ENCODE measurements at regions not wholly inside any gene's neighbourhood (a gene's known extent, or its start where the extent isn't known, plus 50 kb on each side); places are given as distances from the start of the nearest gene placed in this dataset.
A peak's percentile ranks its signal among the peaks of the same experiment; 100 is the strongest.

DNA sequence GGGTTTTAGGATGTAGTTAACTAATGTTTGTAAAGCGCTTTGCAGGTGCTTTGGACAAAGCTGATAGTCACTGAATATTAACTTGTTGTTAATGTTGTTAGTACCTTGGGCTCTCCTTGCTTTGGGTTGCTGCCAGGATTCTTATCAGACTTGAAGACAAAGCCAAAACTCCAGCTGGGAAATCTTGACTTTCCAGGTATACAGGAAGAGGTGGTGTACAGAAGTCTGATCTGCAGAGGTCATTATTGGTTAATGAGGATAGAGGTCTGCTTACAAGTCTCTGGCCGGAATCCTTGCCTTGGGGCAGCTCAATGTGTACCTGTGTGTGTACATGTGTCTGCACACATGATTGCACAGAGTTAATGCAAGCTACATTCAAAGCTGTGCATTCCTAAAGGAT lies 96.0 kb upstream of the POU3F1 start:
- Histone ChIP-seq H3K4ac (ENCODE audit: low read depth in 1 of 2, low read length in 2 of 2) (no peak overlapping the region), H3K27me3 (ENCODE audit: control insufficient read depth in 1 of 2, insufficient read depth in 1 of 2, low read length in 2 of 2) (peaks cover 23 to 46% of the 10 kb centered on the region in 2 experiments), H2BK5ac (ENCODE audit: low read depth, low read length, poor library complexity, severe bottlenecking) (no peak overlapping the region), H3K4me3 (ENCODE audit: insufficient read depth in 1 of 2, low read depth in 1 of 2, low read length in 2 of 2) (no peak overlapping the region), H4K91ac (ENCODE audit: low read length) (no peak overlapping the region), H3K4me2 (ENCODE audit: low read length, poor library complexity, severe bottlenecking) (no peak overlapping the region), H3K79me1 (replicated peaks; ENCODE audit: low read length, poor library complexity, severe bottlenecking) (no peaks in the 10 kb centered on the region), H4K8ac (ENCODE audit: low read length) (no peak overlapping the region), H3K27ac (ENCODE audit: low read length, poor library complexity, severe bottlenecking) (no peak overlapping the region), H3K14ac (ENCODE audit: low read length in 2 of 2) (no peak overlapping the region), H3K36me3 (ENCODE audit: control insufficient read depth in 1 of 2, insufficient read depth in 2 of 2, low read depth in 1 of 2, low read length in 2 of 2) (no peaks in the 10 kb centered on the region), H2BK15ac (ENCODE audit: low read depth, poor library complexity, severe bottlenecking) (no peak overlapping the region), H2AK5ac (ENCODE audit: low read length, severe bottlenecking) (no peak overlapping the region), H2BK120ac (ENCODE audit: low read depth, low read length) (no peak overlapping the region), H3K18ac (ENCODE audit: low read depth in 1 of 2, low read length in 2 of 2) (no peak overlapping the region), H2AFZ (ENCODE audit: low read depth, low read length) (no peak overlapping the region), H3K4me1 (ENCODE audit: control insufficient read depth, insufficient read depth, low read depth, low read length) (peaks cover 24% of the 10 kb centered on the region), H3K9me3 (ENCODE audit: control insufficient read depth, low read length) (no peaks in the 10 kb centered on the region), H2BK12ac (ENCODE audit: low read length in 2 of 2) (no peak overlapping the region), H3K23ac (ENCODE audit: low read length in 2 of 2) (no peak overlapping the region), H3K9ac (ENCODE audit: low read length) (no peak overlapping the region)
- 66% methylated on average over 2 of the region's 2 CpGs for WGBS
- DNase-seq, result no peak

DNA sequence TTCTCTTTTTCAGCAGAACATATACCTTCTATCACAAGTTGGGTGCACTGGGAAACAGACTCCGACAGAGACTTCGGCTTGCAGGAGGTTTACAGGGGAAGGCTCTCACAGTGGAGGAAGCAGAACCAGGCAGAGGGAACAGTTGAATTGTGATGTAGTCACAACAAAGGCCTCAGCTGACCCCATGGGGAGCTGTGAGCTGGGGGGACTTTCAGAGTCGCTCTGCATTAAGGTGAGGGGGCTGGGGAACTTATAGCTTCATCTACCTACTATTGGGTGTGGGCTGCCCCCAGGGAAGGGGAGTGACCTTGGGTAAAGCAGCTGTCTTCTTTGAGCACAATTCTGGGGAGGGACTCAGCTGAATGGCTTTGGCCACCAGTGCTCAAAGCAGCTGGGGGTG lies 94.9 kb upstream of the POU3F1 start:
- Histone ChIP-seq H2BK5ac (ENCODE audit: low read depth, low read length, poor library complexity, severe bottlenecking) (no peak overlapping the region), H2BK120ac (ENCODE audit: low read depth, low read length) (no peak overlapping the region), H3K9me3 (ENCODE audit: control insufficient read depth, low read length) (no peaks in the 10 kb centered on the region), H2BK12ac (ENCODE audit: low read length in 2 of 2) (no peak overlapping the region), H4K91ac (ENCODE audit: low read length) (no peak overlapping the region), H3K14ac (ENCODE audit: low read length in 2 of 2) (no peak overlapping the region), H3K18ac (ENCODE audit: low read depth in 1 of 2, low read length in 2 of 2) (no peak overlapping the region), H3K4ac (ENCODE audit: low read depth in 1 of 2, low read length in 2 of 2) (no peak overlapping the region), H3K23ac (ENCODE audit: low read length in 2 of 2) (no peak overlapping the region), H3K4me1 (ENCODE audit: control insufficient read depth, insufficient read depth, low read depth, low read length) (peaks cover 29% of the 10 kb centered on the region), H2BK15ac (ENCODE audit: low read depth, poor library complexity, severe bottlenecking) (no peak overlapping the region), H2AK5ac (ENCODE audit: low read length, severe bottlenecking) (no peak overlapping the region), H2AFZ (ENCODE audit: low read depth, low read length) (no peak overlapping the region), H3K27ac (ENCODE audit: low read length, poor library complexity, severe bottlenecking) (no peak overlapping the region), H3K36me3 (ENCODE audit: control insufficient read depth in 1 of 2, insufficient read depth in 2 of 2, low read depth in 1 of 2, low read length in 2 of 2) (no peaks in the 10 kb centered on the region), H3K4me3 (ENCODE audit: insufficient read depth in 1 of 2, low read depth in 1 of 2, low read length in 2 of 2) (no peak overlapping the region), H3K79me1 (replicated peaks; ENCODE audit: low read length, poor library complexity, severe bottlenecking) (no peaks in the 10 kb centered on the region), H3K4me2 (ENCODE audit: low read length, poor library complexity, severe bottlenecking) (no peak overlapping the region), H3K27me3 (ENCODE audit: control insufficient read depth in 1 of 2, insufficient read depth in 1 of 2, low read length in 2 of 2) (peaks cover 26 to 57% of the 10 kb centered on the region in 2 experiments), H4K8ac (ENCODE audit: low read length) (no peak overlapping the region), H3K9ac (ENCODE audit: low read length) (no peak overlapping the region)
- 42% methylated on average over 3 of the region's 3 CpGs for WGBS
- DNase-seq, result no peak

DNA sequence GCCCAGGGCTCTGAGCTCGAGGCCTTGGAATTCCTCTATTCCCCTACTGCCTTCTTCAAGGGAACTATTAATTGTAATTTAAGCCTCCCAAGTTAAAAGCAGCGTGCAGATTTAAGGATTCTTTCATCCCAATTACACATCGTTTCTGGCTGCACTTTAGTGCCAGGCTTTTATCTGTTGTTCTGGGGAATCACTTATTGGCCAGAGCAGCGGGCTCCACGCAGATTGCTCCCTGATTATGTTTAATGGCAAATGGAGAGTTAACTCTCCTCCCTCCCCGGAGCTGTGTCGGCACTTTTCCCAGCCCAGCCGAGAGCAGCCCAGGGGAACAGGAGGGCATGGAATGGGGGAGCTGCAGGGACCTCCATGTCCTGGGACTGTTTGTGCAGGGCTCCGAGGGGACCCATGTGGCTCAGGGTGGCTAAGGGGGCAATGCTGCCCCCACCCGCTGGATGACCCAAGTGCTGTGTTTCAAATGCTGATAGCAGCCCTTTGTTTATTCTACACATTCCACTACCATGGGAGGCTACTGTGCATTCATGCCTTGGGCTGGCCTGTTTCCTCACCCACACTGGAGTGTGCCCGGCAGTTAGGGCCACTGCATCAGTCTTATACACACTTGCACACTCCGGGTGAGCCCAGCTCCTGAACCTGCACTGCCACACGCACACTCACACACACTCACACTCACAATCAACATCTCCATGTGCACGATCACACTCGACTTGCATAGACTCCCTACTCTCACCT lies 93.3 kb upstream of the POU3F1 start:
- Histone ChIP-seq H3K4ac (ENCODE audit: low read depth in 1 of 2, low read length in 2 of 2) (no peak overlapping the region), H3K27ac (ENCODE audit: low read length, poor library complexity, severe bottlenecking) (no peak overlapping the region), H2AFZ (ENCODE audit: low read depth, low read length) (no peak overlapping the region), H3K23ac (ENCODE audit: low read length in 2 of 2) (no peak overlapping the region), H2AK5ac (ENCODE audit: low read length, severe bottlenecking) (no peak overlapping the region), H2BK5ac (ENCODE audit: low read depth, low read length, poor library complexity, severe bottlenecking) (no peak overlapping the region), H3K36me3 (ENCODE audit: control insufficient read depth in 1 of 2, insufficient read depth in 2 of 2, low read depth in 1 of 2, low read length in 2 of 2) (no peaks in the 10 kb centered on the region), H4K91ac (ENCODE audit: low read length) (no peak overlapping the region), H3K9me3 (ENCODE audit: control insufficient read depth, low read length) (no peaks in the 10 kb centered on the region), H3K14ac (ENCODE audit: low read length in 2 of 2) (no peak overlapping the region), H3K4me1 (ENCODE audit: control insufficient read depth, insufficient read depth, low read depth, low read length) (peaks cover 32% of the 10 kb centered on the region), H3K79me1 (replicated peaks; ENCODE audit: low read length, poor library complexity, severe bottlenecking) (no peaks in the 10 kb centered on the region), H2BK120ac (ENCODE audit: low read depth, low read length) (no peak overlapping the region), H3K9ac (ENCODE audit: low read length) (no peak overlapping the region), H3K4me2 (ENCODE audit: low read length, poor library complexity, severe bottlenecking) (no peak overlapping the region), H2BK15ac (ENCODE audit: low read depth, poor library complexity, severe bottlenecking) (no peak overlapping the region), H3K27me3 (ENCODE audit: control insufficient read depth in 1 of 2, insufficient read depth in 1 of 2, low read length in 2 of 2) (peaks cover 35 to 73% of the 10 kb centered on the region in 2 experiments), H3K4me3 (ENCODE audit: insufficient read depth in 1 of 2, low read depth in 1 of 2, low read length in 2 of 2) (no peak overlapping the region), H4K8ac (ENCODE audit: low read length) (no peak overlapping the region), H3K18ac (ENCODE audit: low read depth in 1 of 2, low read length in 2 of 2) (no peak overlapping the region), H2BK12ac (ENCODE audit: low read length in 2 of 2) (no peak overlapping the region)
- 43% methylated on average over 15 of the region's 15 CpGs for WGBS
- no peak for DNase-seq

DNA sequence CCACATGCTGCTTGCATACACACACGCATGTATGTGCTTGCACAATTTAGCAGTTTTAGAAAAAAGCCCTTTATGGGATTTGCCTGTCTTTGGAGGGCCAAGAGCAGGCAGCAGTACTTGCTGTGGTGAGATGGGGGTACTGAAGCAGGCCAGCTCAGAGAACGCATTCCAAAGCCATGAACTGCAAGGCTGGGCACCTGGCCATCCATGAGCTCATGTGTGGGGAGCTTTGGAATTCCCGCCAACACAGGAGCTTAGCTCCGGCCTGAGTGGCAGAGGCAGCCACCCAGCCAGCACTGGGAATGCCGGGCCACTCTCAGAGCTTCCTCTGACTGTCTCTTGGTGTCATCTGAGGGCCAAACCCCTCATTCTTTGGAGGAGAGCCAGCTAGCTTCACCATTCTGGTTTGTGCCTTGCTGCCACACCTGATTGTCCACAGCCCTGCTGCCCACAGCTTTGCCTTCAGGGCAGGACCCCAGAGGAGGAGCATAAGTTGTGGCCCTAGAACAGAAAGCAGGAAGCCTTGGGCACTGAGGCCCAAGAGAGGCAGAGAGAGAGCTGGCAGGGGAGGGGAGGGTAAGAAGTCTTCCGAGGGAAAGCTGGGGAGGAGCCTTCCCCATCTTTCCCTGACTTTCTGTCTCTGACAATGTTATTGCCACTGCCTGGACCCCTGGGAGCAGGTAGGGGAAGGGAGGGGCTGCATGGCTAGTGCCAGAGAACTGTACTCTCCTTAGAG lies 92.1 kb upstream of the POU3F1 start:
- H2BK5ac ChIP-seq (ENCODE audit: low read depth, low read length, poor library complexity, severe bottlenecking), result peak overlapping the region; percentile 54
- 60% methylated on average over 5 of the region's 6 CpGs for WGBS

More for the DNA sequence above, 92.1 kb upstream of the POU3F1 start:
- Histone ChIP-seq H3K4me1 (ENCODE audit: control insufficient read depth, insufficient read depth, low read depth, low read length) (peaks cover 32% of the 10 kb centered on the region), H2BK120ac (ENCODE audit: low read depth, low read length) (no peak overlapping the region), H3K36me3 (ENCODE audit: control insufficient read depth in 1 of 2, insufficient read depth in 2 of 2, low read depth in 1 of 2, low read length in 2 of 2) (no peaks in the 10 kb centered on the region), H2BK15ac (ENCODE audit: low read depth, poor library complexity, severe bottlenecking) (no peak overlapping the region), H3K14ac (ENCODE audit: low read length in 2 of 2) (no peak overlapping the region), H4K91ac (ENCODE audit: low read length) (no peak overlapping the region), H2AFZ (ENCODE audit: low read depth, low read length) (no peak overlapping the region), H2AK5ac (ENCODE audit: low read length, severe bottlenecking) (peak overlapping the region; percentile 79), H3K23ac (ENCODE audit: low read length in 2 of 2) (no peak overlapping the region), H3K27ac (ENCODE audit: low read length, poor library complexity, severe bottlenecking) (peak overlapping the region; percentile 80), H3K27me3 (ENCODE audit: control insufficient read depth in 1 of 2, insufficient read depth in 1 of 2, low read length in 2 of 2) (peaks cover 43 to 82% of the 10 kb centered on the region in 2 experiments), H4K8ac (ENCODE audit: low read length) (no peak overlapping the region), H3K9ac (ENCODE audit: low read length) (no peak overlapping the region), H3K4me3 (ENCODE audit: insufficient read depth in 1 of 2, low read depth in 1 of 2, low read length in 2 of 2) (no peak overlapping the region), H3K4ac (ENCODE audit: low read depth in 1 of 2, low read length in 2 of 2) (no peak overlapping the region), H3K79me1 (replicated peaks; ENCODE audit: low read length, poor library complexity, severe bottlenecking) (no peaks in the 10 kb centered on the region), H3K9me3 (ENCODE audit: control insufficient read depth, low read length) (no peaks in the 10 kb centered on the region), H3K4me2 (ENCODE audit: low read length, poor library complexity, severe bottlenecking) (peak overlapping the region; percentile 34), H3K18ac (ENCODE audit: low read depth in 1 of 2, low read length in 2 of 2) (no peak overlapping the region), H2BK12ac (ENCODE audit: low read length in 2 of 2) (no peak overlapping the region)
- peak; percentile 43 for DNase-seq

Data from mesenchymal stem cell (in vitro differentiated cells and primary cell).